GM23338 (cell line): ENCODE measurements at regions not wholly inside any gene's neighbourhood (a gene's known extent, or its start where the extent isn't known, plus 50 kb on each side); places are given as distances from the start of the nearest gene placed in this dataset.

Experiments
- ATAC-seq: fragments of 200-7000 bp; cut with Tn5 transposase; 3 replicates; pipeline ENCODE4 v1.9.1; 2020
- DNase-seq: peaks from one replicate; pipeline ENCODE4 v3.0.0-alpha.2; 2015; ENCODE audit warnings: low spot score
- H2AFZ ChIP-seq: fragments of 200-600 bp; sonication (generic); 2 replicates; pipeline ENCODE4 v1.8.0; 2016; ENCODE audit warnings: antibody characterized with exemption, mild to moderate bottlenecking, moderate library complexity
- H3F3A ChIP-seq: fragments of 200-600 bp; sonication (generic); replicated peaks from 2 replicates; pipeline ENCODE4 v1.8.0; 2017; ENCODE audit warnings: antibody characterized with exemption, mixed run types, low read depth
- H3K27ac ChIP-seq: fragments of 200-600 bp; sonication (generic); 2 replicates; pipeline ENCODE4 v1.6.1; 2016; ENCODE audit warnings: low read depth
- H3K27me3 ChIP-seq: fragments of 200-600 bp; sonication (generic); 2 replicates; pipeline ENCODE4 v1.8.0; 2016; ENCODE audit warnings: mild to moderate bottlenecking, mixed run types, moderate library complexity; ENCODE audit not compliant: insufficient read depth
- H3K36me3 ChIP-seq: fragments of 200-600 bp; sonication (generic); 2 replicates; pipeline ENCODE4 v1.8.0; 2016; ENCODE audit warnings: mild to moderate bottlenecking; ENCODE audit not compliant: insufficient read depth
- H3K4me1 ChIP-seq: fragments of 200-600 bp; sonication (generic); 2 replicates; pipeline ENCODE4 v1.8.0; 2016; ENCODE audit warnings: mild to moderate bottlenecking, moderate library complexity; ENCODE audit not compliant: insufficient read depth
- H3K4me2 ChIP-seq: fragments of 200-600 bp; sonication (generic); 2 replicates; pipeline ENCODE4 v1.7.1; 2017; ENCODE audit warnings: mixed run types
- H3K4me3 ChIP-seq: fragments of 200-600 bp; sonication (generic); 2 replicates; pipeline ENCODE4 v1.6.1; 2016; ENCODE audit warnings: mixed run types
- H3K79me2 ChIP-seq: fragments of 200-600 bp; sonication (generic); replicated peaks from 2 replicates; pipeline ENCODE4 v1.8.0; 2017; ENCODE audit warnings: mild to moderate bottlenecking; ENCODE audit not compliant: insufficient read depth
- H3K9me2 ChIP-seq: fragments of 200-600 bp; sonication (generic); 2 replicates; pipeline ENCODE4 v1.8.0; 2017; ENCODE audit not compliant: insufficient read depth
- H4K20me1 ChIP-seq: fragments of 200-600 bp; sonication (generic); replicated peaks from 2 replicates; pipeline ENCODE4 v1.8.0; 2017; ENCODE audit warnings: mild to moderate bottlenecking; ENCODE audit not compliant: insufficient read depth
- H3K27ac Mint-ChIP-seq: 2 replicates; pipeline ENCODE4 v1.8.0; 2020; ENCODE audit warnings: inconsistent platforms, mild to moderate bottlenecking, moderate library complexity, mixed read lengths
- H3K27me3 Mint-ChIP-seq: 3 replicates; pipeline ENCODE4 v1.8.0; 2022; ENCODE audit warnings: low read depth, mild to moderate bottlenecking, moderate library complexity, mixed read lengths, inconsistent platforms; ENCODE audit not compliant: insufficient read depth, poor library complexity
- H3K36me3 Mint-ChIP-seq: 3 replicates; pipeline ENCODE4 v1.8.0; 2021; ENCODE audit warnings: low read depth, mild to moderate bottlenecking, inconsistent platforms, moderate library complexity, mixed read lengths
- H3K4me1 Mint-ChIP-seq: 3 replicates; pipeline ENCODE4 v1.8.0; 2020; ENCODE audit warnings: mild to moderate bottlenecking, inconsistent platforms, mixed read lengths
- H3K4me3 Mint-ChIP-seq: 3 replicates; pipeline ENCODE4 v1.8.0; 2021; ENCODE audit warnings: moderate library complexity, mild to moderate bottlenecking, inconsistent platforms, mixed read lengths
- H3K9me3 Mint-ChIP-seq: 3 replicates; pipeline ENCODE4 v1.8.0; 2020; ENCODE audit warnings: moderate library complexity, mild to moderate bottlenecking, inconsistent platforms, mixed read lengths
- CREB1 ChIP-seq: fragments of 250-450 bp; sonication (Bioruptor Pico); IDR thresholded peaks from 2 replicates; pipeline ENCODE4 v1.5.0; 2020; ENCODE audit warnings: low read depth, mild to moderate bottlenecking, moderate library complexity
- EZH2 ChIP-seq: fragments of 200-600 bp; sonication (generic); IDR thresholded peaks from one replicate; pipeline ENCODE4 v1.8.0; 2017; ENCODE audit warnings: antibody characterized with exemption, mild to moderate bottlenecking, low read depth; ENCODE audit not compliant: unreplicated experiment
- JUNB ChIP-seq: IDR thresholded peaks from one replicate; pipeline ENCODE4 v1.6.1; 2016; ENCODE audit warnings: antibody characterized with exemption; ENCODE audit not compliant: unreplicated experiment
- NANOG ChIP-seq: IDR thresholded peaks from 2 replicates; pipeline ENCODE4 v1.6.1; 2016; ENCODE audit warnings: antibody characterized with exemption, borderline replicate concordance
- POLR2AphosphoS5 ChIP-seq: IDR thresholded peaks from 2 replicates; pipeline ENCODE4 v1.6.1; 2016; ENCODE audit warnings: antibody characterized with exemption, low read depth
- REST ChIP-seq: IDR thresholded peaks from one replicate; pipeline ENCODE4 v1.6.1; 2018; ENCODE audit warnings: antibody characterized with exemption; ENCODE audit not compliant: unreplicated experiment
- STAT1 ChIP-seq: IDR thresholded peaks from one replicate; pipeline ENCODE4 v1.6.1; 2016; ENCODE audit warnings: antibody characterized with exemption; ENCODE audit not compliant: unreplicated experiment
- ZNF114 ChIP-seq: fragments of 250-450 bp; sonication (Bioruptor Pico); IDR thresholded peaks from 2 replicates; pipeline ENCODE4 v1.5.0; 2020; ENCODE audit warnings: mild to moderate bottlenecking, moderate library complexity
- ZNF331 ChIP-seq: fragments of 250-450 bp; sonication (Bioruptor Pico); IDR thresholded peaks from 2 replicates; pipeline ENCODE4 v1.5.0; 2020; ENCODE audit warnings: low read depth, mild to moderate bottlenecking, moderate library complexity

- H3K4me1 ChIP-seq, result peaks cover 12% of the 10 kb centered on the region
- no peaks in the 10 kb centered on the region for H3K79me2 ChIP-seq
- H3K36me3 ChIP-seq, result no peaks in the 10 kb centered on the region
- no peak for TF ChIP-seq ZNF114 (CRISPR knock-in tag)
- TF ChIP-seq ZNF331 (CRISPR knock-in tag), result no peak
- no peak for TF ChIP-seq POLR2AphosphoS5
- no peak for TF ChIP-seq CREB1 (CRISPR knock-in tag)
- no peak for TF ChIP-seq STAT1
- DNase-seq, result no peak
- H2AFZ ChIP-seq, result no peak overlapping the region
- Mint-ChIP-seq H3K36me3 (no peaks in the 10 kb centered on the region), H3K9me3 (no peaks in the 10 kb centered on the region), H3K4me1 (peaks cover 16% of the 10 kb centered on the region), H3K27ac (no peak overlapping the region), H3K27me3 (no peaks in the 10 kb centered on the region), H3K4me3 (no peak overlapping the region)
- H3K27ac ChIP-seq, result no peak overlapping the region
- no peaks in the 10 kb centered on the region for H3K27me3 ChIP-seq
- no peak overlapping the region for H3K4me3 ChIP-seq
- no peak overlapping the region for H3K4me2 ChIP-seq
- ATAC-seq, result no peak
- no peaks in the 10 kb centered on the region for H3F3A ChIP-seq
- H3K9me2 ChIP-seq, result peaks cover 4% of the 10 kb centered on the region; the same call in 1 of the 2 replicates
- no peaks in the 10 kb centered on the region for H4K20me1 ChIP-seq
These were observed 402.1 kb upstream of the BRINP1 start for GRCh38 chr9:119771341-119771740.

GRCh38 chr9:119768266-119768665, 399.0 kb upstream of the BRINP1 start:
- Mint-ChIP-seq H3K4me3 (no peak overlapping the region), H3K4me1 (peaks cover 9% of the 10 kb centered on the region), H3K27me3 (no peaks in the 10 kb centered on the region), H3K9me3 (no peaks in the 10 kb centered on the region), H3K27ac (no peak overlapping the region), H3K36me3 (no peaks in the 10 kb centered on the region)
- H3K79me2 ChIP-seq, result no peaks in the 10 kb centered on the region
- no peaks in the 10 kb centered on the region for H4K20me1 ChIP-seq
- ATAC-seq (no peak), DNase-seq (no peak)
- no peaks in the 10 kb centered on the region for H3K27me3 ChIP-seq
- H3K36me3 ChIP-seq, result no peaks in the 10 kb centered on the region
- H3K4me3 ChIP-seq, result no peak overlapping the region
- peaks cover 3% of the 10 kb centered on the region; the same call in 1 of the 2 replicates for H3K9me2 ChIP-seq
- no peak overlapping the region for H3K27ac ChIP-seq
- no peaks in the 10 kb centered on the region for H3F3A ChIP-seq
- H2AFZ ChIP-seq, result no peak overlapping the region
- no peak for TF ChIP-seq REST
- no peak for TF ChIP-seq NANOG
- no peak for TF ChIP-seq ZNF114 (CRISPR knock-in tag)
- no peak for TF ChIP-seq CREB1 (CRISPR knock-in tag)
- TF ChIP-seq STAT1, result no peak
- no peak for TF ChIP-seq EZH2
- TF ChIP-seq POLR2AphosphoS5, result no peak
- TF ChIP-seq JUNB, result no peak
- H3K4me1 ChIP-seq, result no peaks in the 10 kb centered on the region
- no peak overlapping the region for H3K4me2 ChIP-seq
